ENCODE measurements at regions not wholly inside any gene's neighbourhood (a gene's known extent, or its start where the extent isn't known, plus 50 kb on each side); places are given as distances from the start of the nearest gene placed in this dataset.

GRCh38 chr2:195122653-195123052 is 534.4 kb upstream of the SLC39A10 start:
- no TSS peak for BruUV-seq (replicated peaks)
- H3K9me2 ChIP-seq (ENCODE audit: insufficient read depth), result peaks cover 4% of the 10 kb centered on the region; the same call in 1 of the 2 replicates
- CTCF ChIA-PET, result no interaction called here
- no peaks in the 10 kb centered on the region for H4K20me1 ChIP-seq (ENCODE audit: insufficient read depth)
- DNase-seq (ENCODE audit: low read depth, low spot score), result no peak
- no peaks in the 10 kb centered on the region for H3K4me1 ChIP-seq (ENCODE audit: control insufficient read depth in 1 of 2, insufficient read depth in 2 of 2, low read length in 2 of 2)
- no peak overlapping the region for H2AFZ ChIP-seq (ENCODE audit: low read depth, low read length, poor library complexity, severe bottlenecking)
- H3K9me3 ChIP-seq (ENCODE audit: control insufficient read depth in 1 of 2, insufficient read depth in 1 of 2, low read depth in 1 of 2, low read length in 2 of 2), result no peaks in the 10 kb centered on the region
- ATAC-seq, result no peak
- no peak overlapping the region for H3K4me2 ChIP-seq (ENCODE audit: low read length)
- RAD21 ChIA-PET (ENCODE audit: low non-redundant PET in 1 of 2, low total read pairs in 2 of 2, uncharacterized antibody in 2 of 2, unreplicated experiment in 2 of 2), result no interaction called here
- no peaks in the 10 kb centered on the region for H3K27me3 ChIP-seq (ENCODE audit: insufficient read depth, low read length)
- no peak overlapping the region for H3K4me3 ChIP-seq (replicated peaks in 1 of 2; ENCODE audit: low read depth in 1 of 2, low read length in 2 of 2)
- intact Hi-C loops (cut with micrococcal nuclease), result no loop called here
- no peaks in the 10 kb centered on the region for H3K36me3 ChIP-seq (ENCODE audit: control insufficient read depth in 1 of 2, insufficient read depth in 2 of 2, low read length in 2 of 2)
- H3K79me2 ChIP-seq (ENCODE audit: insufficient read depth, low read length), result no peaks in the 10 kb centered on the region
- POLR2A ChIA-PET, result no interaction called here
- TF ChIP-seq ZBTB33 (IDR thresholded peaks at IDR 0.05; ENCODE audit: extremely low read depth, insufficient replicate concordance, low read length) (no peak), REST (IDR thresholded peaks at IDR 0.05; ENCODE audit: low read depth) (no peak)
- no peak overlapping the region for H3K9ac ChIP-seq (ENCODE audit: low read length)
- H3K27ac ChIP-seq (ENCODE audit: low read depth, low read length), result no peak overlapping the region

- Histone ChIP-seq H3K4me1 (ENCODE audit: control insufficient read depth in 1 of 2, insufficient read depth in 2 of 2, low read length in 2 of 2) (no peaks in the 10 kb centered on the region), H3K27me3 (ENCODE audit: insufficient read depth, low read length) (no peaks in the 10 kb centered on the region), H3K9me2 (ENCODE audit: insufficient read depth) (peaks cover 4% of the 10 kb centered on the region; the same call in 1 of the 2 replicates), H3K9ac (ENCODE audit: low read length) (no peak overlapping the region), H3K79me2 (ENCODE audit: insufficient read depth, low read length) (no peaks in the 10 kb centered on the region), H3K9me3 (ENCODE audit: control insufficient read depth in 1 of 2, insufficient read depth in 1 of 2, low read depth in 1 of 2, low read length in 2 of 2) (no peaks in the 10 kb centered on the region), H4K20me1 (ENCODE audit: insufficient read depth) (no peaks in the 10 kb centered on the region), H3K36me3 (ENCODE audit: control insufficient read depth in 1 of 2, insufficient read depth in 2 of 2, low read length in 2 of 2) (no peaks in the 10 kb centered on the region), H2AFZ (ENCODE audit: low read depth, low read length, poor library complexity, severe bottlenecking) (no peak overlapping the region), H3K27ac (ENCODE audit: low read depth, low read length) (no peak overlapping the region), H3K4me2 (ENCODE audit: low read length) (no peak overlapping the region), H3K4me3 (replicated peaks in 1 of 2; ENCODE audit: low read depth in 1 of 2, low read length in 2 of 2) (no peak overlapping the region)
- CTCF ChIA-PET, result no interaction called here
- DNase-seq (ENCODE audit: low read depth, low spot score), result no peak
- POLR2A ChIA-PET, result no interaction called here
- RAD21 ChIA-PET (ENCODE audit: low non-redundant PET in 1 of 2, low total read pairs in 2 of 2, uncharacterized antibody in 2 of 2, unreplicated experiment in 2 of 2), result no interaction called here
- no peak for ATAC-seq
- BruUV-seq (replicated peaks), result no TSS peak
- intact Hi-C loops (cut with micrococcal nuclease), result no loop called here
- TF ChIP-seq CEBPB (IDR thresholded peaks at IDR 0.05; ENCODE audit: low read depth) (no peak), MAX (IDR thresholded peaks at IDR 0.05) (no peak), POLR2AphosphoS5 (IDR thresholded peaks at IDR 0.05; ENCODE audit: low read depth, low read length) (no peak), SIN3A (IDR thresholded peaks at IDR 0.05; ENCODE audit: low read depth) (no peak), TCF7L2 (IDR thresholded peaks at IDR 0.05; ENCODE audit: borderline replicate concordance, extremely low read depth, insufficient read depth, insufficient read length) (no peak), EZH2phosphoT487 (IDR thresholded peaks at IDR 0.05; ENCODE audit: borderline replicate concordance) (no peak), EGR1 (IDR thresholded peaks at IDR 0.05; ENCODE audit: low read depth) (no peak), YY1 (IDR thresholded peaks at IDR 0.05; ENCODE audit: extremely low read depth, insufficient replicate concordance, low read depth, low read length) (no peak), ZBTB33 (IDR thresholded peaks at IDR 0.05; ENCODE audit: extremely low read depth, insufficient replicate concordance, low read length) (no peak), ATF3 (IDR thresholded peaks at IDR 0.05) (no peak), ZFX (IDR thresholded peaks at IDR 0.05) (no peak)
Observed at GRCh38 chr2:195121341-195121740, 535.7 kb upstream of the SLC39A10 start.

Data from HCT116 (cell line).